CD4-positive, alpha-beta T cell treated with Interleukin-17A for 1 hour (primary cell): ENCODE measurements at regions not wholly inside any gene's neighbourhood (a gene's known extent, or its start where the extent isn't known, plus 50 kb on each side); places are given as distances from the start of the nearest gene placed in this dataset.

ENCODE experiments used
- DNase-seq: peaks from one replicate; pipeline ENCODE4 v3.0.0-alpha.2; 2020

DNA sequence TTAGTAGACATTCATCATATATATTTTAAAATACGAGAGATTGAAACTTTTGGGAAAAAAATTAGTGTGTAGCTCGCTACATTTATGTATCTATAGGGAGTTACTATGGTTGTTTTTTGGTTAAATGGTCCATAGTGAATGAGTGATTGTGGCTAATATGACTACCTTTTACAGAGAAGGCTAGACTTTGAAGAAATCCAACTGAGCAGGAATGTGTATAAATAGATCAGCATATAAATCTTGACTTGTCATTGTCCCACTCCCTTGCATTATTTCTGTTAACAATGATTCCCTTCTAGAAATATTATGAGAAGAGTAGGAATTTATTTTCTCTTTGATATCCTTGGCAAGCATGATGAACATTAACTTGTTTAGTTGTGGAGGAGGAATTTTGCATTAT is 737.8 kb upstream of the MAP3K7 start:
- DNase-seq = no peak

DNA sequence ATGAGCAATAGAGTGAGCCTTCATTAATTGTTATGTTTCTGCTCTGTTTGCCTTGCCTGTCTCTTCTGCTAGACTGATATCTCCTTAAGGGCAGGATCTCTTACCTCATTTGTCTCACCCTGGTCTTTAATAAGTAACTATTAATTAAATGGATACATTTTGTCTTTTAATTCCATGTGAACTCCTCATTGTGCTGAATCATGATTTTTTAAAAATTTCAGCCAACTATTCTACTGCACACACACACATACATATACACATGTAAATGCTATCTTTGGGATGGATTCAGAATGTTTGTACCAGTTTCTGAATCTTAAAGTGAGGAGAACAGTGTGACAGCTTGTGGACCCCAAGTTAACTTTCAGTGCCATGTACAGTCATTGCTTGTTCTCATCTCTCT is 731.1 kb upstream of the MAP3K7 start:
- no peak for DNase-seq

GRCh38 chr6:91317247-91317835 is 730.5 kb upstream of the MAP3K7 start:
- DNase-seq = no peak

DNA sequence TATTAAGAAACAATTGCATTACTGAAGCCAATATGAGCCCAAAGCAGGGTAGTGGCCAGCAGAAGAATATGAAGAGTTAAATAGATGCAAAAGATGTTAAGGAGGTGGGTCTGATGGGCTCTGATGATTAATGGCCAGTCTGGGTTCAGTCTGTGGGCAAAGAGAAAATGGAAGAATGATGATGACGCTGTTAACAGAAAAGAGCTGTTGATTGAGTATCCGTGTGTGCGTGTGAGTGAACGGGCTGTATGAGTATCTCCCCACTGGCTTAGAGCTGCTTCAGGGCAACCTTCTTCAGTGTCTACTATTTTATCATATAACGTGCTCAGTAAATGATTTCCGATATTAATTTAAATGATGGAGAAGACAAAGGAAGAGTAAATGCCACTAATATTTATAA is 723.3 kb upstream of the MAP3K7 start:
- DNase-seq = no peak

- no peak for DNase-seq
Measured at GRCh38 chr6:91305755-91306154, 718.9 kb upstream of the MAP3K7 start.

GRCh38 chr6:91304521-91304920 is 717.6 kb upstream of the MAP3K7 start:
- DNase-seq = no peak

- DNase-seq = no peak
Measured at GRCh38 chr6:91303326-91303725, 716.5 kb upstream of the MAP3K7 start.

DNA sequence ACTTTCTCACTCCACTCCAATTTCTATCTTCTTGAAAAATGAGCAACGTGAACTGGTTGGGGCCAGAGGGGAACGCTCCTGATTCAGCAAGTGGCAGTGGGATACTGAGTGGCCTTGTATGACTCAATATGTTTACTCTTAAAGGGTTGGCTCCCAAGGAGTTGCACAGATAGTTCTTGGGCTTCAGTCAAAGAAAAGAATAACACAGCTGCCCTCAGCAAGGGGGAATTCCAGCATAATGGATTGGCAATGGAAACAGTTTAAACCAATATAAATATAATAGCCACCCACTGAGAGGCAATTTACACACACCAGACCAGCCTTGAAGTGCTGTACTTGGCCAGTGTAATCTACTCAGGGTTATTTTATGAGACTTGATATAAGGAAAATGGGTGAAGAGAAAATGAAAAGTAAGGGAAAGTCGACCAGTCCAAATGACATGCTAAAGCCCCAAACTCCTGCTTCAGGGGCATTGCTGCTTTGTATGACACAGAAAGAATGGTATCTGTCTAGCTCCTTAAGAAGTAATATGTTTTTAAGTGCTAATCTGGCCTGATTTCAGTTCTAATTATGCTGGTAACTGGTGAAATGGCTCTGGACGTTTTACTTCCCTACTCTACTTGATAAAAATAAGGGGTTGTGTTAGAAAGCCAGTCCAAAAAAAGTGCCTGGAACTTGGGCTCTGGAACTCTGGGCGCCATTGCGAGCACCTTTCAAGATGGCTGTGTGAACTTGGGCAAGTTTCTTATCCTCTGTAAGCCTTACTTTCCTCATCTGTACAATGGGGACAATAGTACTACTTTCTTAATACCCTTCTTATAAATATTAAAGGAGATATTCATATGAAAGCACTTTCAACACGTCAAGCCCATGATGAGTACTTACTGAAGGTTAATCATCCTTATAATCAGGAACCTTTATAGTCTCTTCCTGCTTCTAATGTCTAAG is 712.9 kb upstream of the MAP3K7 start:
- DNase-seq = no peak

DNA sequence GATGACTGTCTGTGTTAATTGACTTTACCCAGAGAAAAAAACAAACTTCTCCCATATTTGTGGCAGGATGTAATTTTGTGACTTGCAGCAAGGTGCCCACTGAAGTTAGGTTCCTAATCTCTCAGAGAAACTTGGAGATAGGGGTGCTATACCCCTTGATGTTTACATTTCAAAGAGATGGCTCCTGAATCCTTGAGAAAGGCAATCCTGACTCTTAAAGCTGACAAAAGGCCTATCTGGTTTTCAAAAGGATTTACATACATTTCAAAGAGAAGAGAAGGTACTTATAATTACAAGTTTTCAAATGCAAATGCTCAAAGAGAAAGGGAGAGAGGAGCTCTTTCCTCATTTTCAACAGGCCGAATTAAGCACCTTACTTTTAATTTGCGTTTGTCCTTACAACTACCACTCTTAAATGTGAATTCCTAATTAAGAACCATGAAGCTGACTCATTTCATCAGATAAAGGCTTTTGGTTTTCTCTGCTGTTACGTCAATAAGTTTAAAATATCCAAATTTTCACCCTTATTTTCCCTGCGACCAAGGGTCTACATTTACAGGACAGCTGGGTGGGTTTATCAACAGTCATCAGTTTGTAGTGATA is 711.8 kb upstream of the MAP3K7 start:
- no peak for DNase-seq

GRCh38 chr6:91293395-91293794 is 706.5 kb upstream of the MAP3K7 start:
- DNase-seq = no peak

- DNase-seq = no peak
Measured at GRCh38 chr6:91291071-91291470, 704.2 kb upstream of the MAP3K7 start.

GRCh38 chr6:91288741-91289140 is 701.9 kb upstream of the MAP3K7 start:
- no peak for DNase-seq

DNA sequence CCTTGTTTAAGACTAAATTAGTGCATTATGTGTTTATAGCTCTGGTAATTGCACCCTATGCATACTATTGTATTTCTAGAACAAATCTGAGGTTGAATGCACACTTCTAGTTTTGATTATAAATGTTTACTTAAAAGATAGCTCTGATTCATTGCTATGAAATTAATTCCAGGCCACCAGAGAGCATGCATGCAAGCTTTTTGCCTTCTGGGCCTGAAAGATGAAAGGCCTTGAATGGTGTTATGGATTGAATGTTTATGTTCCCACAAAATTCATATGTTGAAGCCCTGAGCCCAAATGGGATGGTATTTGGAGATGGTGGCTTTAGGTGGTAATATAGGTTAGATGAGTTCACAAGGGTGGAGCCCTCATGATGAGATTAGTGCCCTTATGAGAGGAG is 695.0 kb upstream of the MAP3K7 start:
- DNase-seq = no peak

DNA sequence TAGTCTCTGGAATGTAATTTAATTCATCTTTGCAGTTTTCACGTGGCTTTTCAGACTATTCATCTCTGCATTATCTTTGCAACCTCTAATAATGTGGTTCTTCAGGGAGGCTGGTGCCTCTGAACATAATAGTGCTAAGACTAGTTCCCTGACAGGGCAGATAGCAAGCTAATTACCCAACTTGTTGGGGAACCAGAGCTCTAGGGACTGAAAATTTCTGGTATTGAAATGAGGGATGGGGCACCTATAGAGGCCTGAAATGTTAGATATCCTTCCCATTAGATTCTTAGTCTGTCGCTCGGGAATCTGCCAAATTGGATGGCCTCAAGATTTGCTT is 693.6 kb upstream of the MAP3K7 start:
- no peak for DNase-seq

- no peak for DNase-seq
Measured at GRCh38 chr6:91279740-91280493, 693.0 kb upstream of the MAP3K7 start.

DNA sequence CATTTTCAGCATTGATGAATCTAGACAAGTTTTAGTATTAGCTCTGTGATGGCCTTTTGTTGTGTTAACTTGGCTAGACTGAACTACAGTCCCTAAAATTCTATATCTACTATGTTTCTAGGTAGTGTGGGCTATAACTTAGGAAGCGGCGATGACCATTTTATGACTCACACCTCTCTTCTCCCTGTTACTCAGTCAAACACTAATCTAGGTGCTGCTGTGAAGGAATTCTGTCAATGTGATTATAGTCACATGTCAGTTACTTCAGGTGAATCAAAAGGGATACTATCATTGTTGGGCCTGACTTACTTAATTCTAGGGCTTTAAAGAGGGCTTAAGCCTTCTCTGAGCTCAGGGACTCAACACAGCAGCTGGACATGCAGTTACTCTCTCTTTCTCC is 691.5 kb upstream of the MAP3K7 start:
- no peak for DNase-seq

GRCh38 chr6:91276315-91276714 is 689.4 kb upstream of the MAP3K7 start:
- DNase-seq = no peak

DNA sequence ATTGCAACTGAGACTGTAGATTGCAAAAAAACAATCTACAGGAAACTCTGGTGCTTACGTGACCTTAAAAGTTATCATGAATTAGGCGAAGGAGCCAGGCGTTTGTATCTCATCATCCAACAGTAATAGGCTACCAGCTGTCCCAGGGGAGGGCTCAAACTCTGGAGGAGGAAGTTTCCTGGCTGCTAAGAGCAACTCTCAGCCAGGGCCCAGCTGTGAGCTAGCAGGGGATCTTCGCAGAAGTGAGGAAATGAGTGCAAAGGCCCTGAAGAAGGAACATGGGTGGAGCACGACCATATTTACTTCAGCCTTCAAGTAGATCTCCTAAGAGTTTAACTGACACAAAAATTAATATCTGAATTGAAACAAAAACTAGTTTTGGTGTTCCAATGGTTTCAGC is 686.9 kb upstream of the MAP3K7 start:
- DNase-seq = no peak

DNA sequence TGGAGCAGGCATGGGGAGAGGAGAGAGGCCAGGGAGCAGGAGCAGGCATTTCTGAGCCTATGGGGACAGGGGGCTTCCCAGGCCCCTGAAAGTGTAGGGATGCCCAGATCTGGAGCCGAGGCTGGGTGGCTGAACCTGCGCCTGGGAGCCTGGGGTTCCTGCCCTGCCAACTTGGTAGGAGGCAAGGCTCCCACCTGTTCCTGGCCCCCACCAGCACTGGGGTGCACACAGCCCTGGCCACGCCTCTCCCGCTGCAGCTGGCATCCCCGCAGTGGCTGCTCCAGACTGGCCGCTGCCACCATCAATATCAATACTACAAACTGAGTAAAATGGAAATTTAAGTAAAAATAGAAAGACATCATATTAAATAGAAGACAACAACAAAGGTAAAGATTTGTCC is 684.9 kb upstream of the MAP3K7 start:
- DNase-seq = no peak

DNA sequence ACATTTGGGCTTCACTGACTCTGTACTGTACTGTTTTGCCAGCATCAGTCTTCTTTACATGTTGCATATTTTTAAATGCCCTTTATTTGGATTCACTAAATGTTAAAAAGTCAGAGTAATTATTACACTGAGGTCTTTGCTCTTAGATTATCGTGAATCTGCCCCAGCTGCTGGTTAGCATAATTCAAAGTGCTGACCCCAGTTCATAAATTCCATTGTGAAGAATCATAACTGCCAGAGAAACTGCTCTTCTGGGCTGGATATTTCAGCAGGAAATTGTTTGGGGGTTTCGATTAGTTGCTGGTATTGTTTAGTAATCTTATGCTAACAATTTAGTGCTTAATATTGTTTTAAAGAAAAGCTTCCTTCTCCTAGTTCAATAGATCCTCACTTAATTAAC is 682.1 kb upstream of the MAP3K7 start:
- DNase-seq = no peak

DNA sequence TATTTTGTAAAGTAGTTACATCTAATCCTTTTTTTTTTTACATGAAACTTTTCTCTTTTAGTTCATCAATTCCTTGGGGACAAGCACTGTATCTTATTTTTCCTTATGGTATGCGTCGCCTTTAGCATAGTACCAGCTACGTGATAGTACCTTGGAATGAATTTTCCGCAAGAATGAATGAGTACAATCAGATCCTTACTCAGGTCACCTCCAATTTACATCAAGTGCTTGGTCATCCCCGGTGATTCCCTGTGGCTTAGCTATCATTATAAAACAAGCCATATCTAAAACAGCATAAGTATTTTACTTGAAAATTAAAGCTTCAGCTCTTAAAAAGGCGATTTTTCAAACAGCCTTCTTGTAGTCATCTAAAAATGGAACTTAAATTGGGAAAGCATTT is 680.4 kb upstream of the MAP3K7 start:
- no peak for DNase-seq

GRCh38 chr6:91266156-91266555 is 679.3 kb upstream of the MAP3K7 start:
- DNase-seq = no peak

- no peak for DNase-seq
Measured at GRCh38 chr6:91243436-91243835, 656.6 kb upstream of the MAP3K7 start.

DNA sequence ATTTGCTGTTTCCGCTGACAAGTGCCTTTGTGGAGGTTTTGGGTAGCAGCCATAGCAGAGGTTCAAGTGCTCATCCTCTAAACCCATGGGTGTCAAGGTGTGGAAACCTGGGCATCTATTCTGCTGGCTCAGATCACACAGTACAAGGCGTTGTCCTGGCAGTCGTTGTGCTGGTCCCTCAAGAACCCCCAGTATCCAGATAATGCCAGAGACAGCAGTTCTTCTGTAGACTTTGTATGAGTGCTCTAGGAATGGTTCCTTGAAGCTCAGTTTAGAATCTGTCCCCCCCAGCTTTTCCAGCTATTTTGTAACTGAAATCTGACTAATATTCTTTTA is 655.7 kb upstream of the MAP3K7 start:
- DNase-seq = no peak
